IPS-20b (cell line): ENCODE measurements at regions not wholly inside any gene's neighbourhood (a gene's known extent, or its start where the extent isn't known, plus 50 kb on each side); places are given as distances from the start of the nearest gene placed in this dataset.

ENCODE experiments used
- H3K27ac ChIP-seq: one replicate; pipeline ENCODE4 v1.5.1; 2013; ENCODE audit warnings: low read length
- H3K27me3 ChIP-seq: 2 replicates; pipeline ENCODE4 v1.6.1; 2013; ENCODE audit warnings: mild to moderate bottlenecking, low read length, inconsistent platforms; ENCODE audit not compliant: insufficient read depth
- H3K36me3 ChIP-seq: 2 replicates; pipeline ENCODE4 v1.6.1; 2013; ENCODE audit warnings: low read depth, mild to moderate bottlenecking, inconsistent platforms, low read length, moderate library complexity; ENCODE audit not compliant: insufficient read depth
- H3K4me1 ChIP-seq: 2 replicates; pipeline ENCODE4 v1.6.1; 2013; ENCODE audit warnings: mild to moderate bottlenecking, control low read depth, inconsistent platforms, low read length, moderate library complexity; ENCODE audit not compliant: insufficient read depth
- H3K4me3 ChIP-seq: 2 replicates; pipeline ENCODE4 v1.5.1; 2013; ENCODE audit warnings: mild to moderate bottlenecking, low read length, inconsistent platforms
- H3K9ac ChIP-seq: 2 replicates; pipeline ENCODE4 v1.6.1; 2013; ENCODE audit warnings: low read depth, mild to moderate bottlenecking, inconsistent platforms, low read length, moderate library complexity
- H3K9me3 ChIP-seq: 2 replicates; pipeline ENCODE4 v1.6.1; 2013; ENCODE audit warnings: mild to moderate bottlenecking, low read depth, low read length, inconsistent platforms; ENCODE audit not compliant: insufficient read depth

DNA sequence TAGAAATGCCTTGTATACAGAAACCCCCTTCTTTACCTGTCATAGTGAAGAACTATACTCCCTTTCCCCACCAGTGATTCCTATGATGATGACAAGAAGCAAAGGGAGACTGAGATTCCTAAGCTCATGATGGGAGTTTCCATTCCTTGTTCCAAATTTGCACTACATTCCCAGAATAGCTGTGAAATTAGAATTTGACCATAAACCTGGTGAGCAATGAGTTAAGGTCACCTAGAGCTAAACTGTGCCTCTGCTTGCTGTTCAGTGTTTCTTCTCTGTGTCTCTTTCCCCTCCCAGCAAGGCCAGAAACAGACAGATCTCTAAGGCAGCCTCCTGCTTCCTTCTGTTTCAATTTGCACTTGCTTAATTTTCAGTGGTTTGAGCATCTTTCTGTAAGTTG lies 332.1 kb downstream of the PIK3R1 start:
- H3K36me3 ChIP-seq: no peaks in the 10 kb centered on the region
- H3K27ac ChIP-seq: no peak overlapping the region
- H3K4me3 ChIP-seq: no peak overlapping the region
- H3K4me1 ChIP-seq: no peaks in the 10 kb centered on the region
- no peaks in the 10 kb centered on the region for H3K9me3 ChIP-seq
- H3K27me3 ChIP-seq: no peaks in the 10 kb centered on the region
- no peak overlapping the region for H3K9ac ChIP-seq

DNA sequence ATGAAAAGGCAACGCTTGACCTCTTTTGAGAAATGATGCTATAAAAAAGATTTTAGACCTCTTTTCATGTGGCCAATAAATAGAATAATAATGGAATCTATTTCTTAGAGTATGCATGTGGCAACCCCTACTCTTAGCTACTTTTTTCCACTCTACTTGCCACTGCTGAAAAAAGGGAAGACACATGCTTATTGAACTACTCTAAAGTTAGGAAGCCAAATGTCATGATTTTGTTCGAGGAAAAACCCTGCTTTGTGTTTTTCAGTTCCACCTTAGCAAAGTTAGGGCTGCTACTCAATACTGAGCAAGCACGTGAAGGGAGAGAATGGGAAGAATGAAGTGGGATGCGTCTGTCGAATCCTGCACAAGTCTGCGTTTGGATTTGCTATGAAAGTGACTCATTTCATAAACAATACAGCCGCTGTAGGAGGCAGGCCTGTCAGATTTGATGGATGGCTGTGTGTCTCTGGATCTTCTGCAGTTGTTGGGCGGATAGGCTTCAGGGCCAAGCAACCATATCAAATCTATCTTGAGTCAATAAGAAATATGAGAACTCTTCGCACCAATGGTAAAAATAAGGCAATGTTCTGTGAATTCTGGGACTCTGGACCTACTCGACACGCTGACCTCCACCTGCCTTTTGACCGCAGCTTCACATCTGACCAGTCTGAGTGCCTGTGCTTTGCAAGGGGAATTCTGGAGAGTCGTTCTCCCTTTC lies 333.6 kb downstream of the PIK3R1 start:
- no peaks in the 10 kb centered on the region for H3K4me1 ChIP-seq
- no peaks in the 10 kb centered on the region for H3K27me3 ChIP-seq
- no peaks in the 10 kb centered on the region for H3K36me3 ChIP-seq
- no peak overlapping the region for H3K9ac ChIP-seq
- no peaks in the 10 kb centered on the region for H3K9me3 ChIP-seq
- no peak overlapping the region for H3K4me3 ChIP-seq
- no peak overlapping the region for H3K27ac ChIP-seq

DNA sequence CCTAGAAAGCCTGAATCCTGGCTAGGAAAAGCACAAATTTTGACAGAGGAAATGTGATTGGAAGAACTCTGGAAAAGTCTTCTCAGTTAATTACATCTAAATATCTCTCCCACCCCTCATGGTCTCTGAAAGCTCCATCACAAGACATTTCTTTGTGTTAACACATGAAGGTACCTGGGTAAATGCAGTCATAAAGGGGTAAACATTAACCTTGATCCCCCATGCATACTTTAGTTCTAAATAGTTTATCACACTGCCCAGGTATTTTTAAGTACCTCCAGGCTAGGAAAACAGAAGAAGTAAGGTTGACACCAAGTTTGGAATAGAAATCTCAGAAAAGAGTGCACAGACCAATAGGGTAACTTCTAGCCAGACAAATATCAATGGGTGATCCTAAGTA lies 334.5 kb downstream of the PIK3R1 start:
- H3K4me3 ChIP-seq: no peak overlapping the region
- H3K27me3 ChIP-seq: no peaks in the 10 kb centered on the region
- H3K27ac ChIP-seq: no peak overlapping the region
- H3K36me3 ChIP-seq: no peaks in the 10 kb centered on the region
- H3K4me1 ChIP-seq: no peaks in the 10 kb centered on the region
- H3K9ac ChIP-seq: no peak overlapping the region
- no peaks in the 10 kb centered on the region for H3K9me3 ChIP-seq

DNA sequence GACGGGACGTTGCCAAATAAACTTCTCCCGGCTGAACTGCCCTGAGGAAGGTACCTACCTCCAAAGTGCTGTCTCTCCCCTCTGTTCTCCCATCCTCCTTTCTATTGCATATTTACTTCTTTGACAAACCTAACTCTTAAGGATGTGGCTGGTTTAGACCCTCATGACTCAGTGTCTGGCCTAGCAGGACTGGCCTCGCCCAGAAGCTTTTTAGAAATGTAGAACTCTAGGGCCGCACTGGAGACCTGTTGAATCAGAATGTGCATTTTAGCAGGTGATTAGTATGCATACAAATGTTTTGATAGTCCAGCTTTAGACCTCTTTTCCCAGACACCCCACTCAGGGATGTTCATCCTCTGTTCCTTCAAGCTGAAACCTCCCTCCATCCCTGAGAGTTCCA lies 335.9 kb downstream of the PIK3R1 start:
- Histone ChIP-seq H3K4me3 (no peak overlapping the region), H3K27ac (no peak overlapping the region), H3K27me3 (no peaks in the 10 kb centered on the region), H3K9ac (no peak overlapping the region), H3K9me3 (no peaks in the 10 kb centered on the region), H3K36me3 (no peaks in the 10 kb centered on the region), H3K4me1 (no peaks in the 10 kb centered on the region; the same call in 1 of the 2 replicates)

DNA sequence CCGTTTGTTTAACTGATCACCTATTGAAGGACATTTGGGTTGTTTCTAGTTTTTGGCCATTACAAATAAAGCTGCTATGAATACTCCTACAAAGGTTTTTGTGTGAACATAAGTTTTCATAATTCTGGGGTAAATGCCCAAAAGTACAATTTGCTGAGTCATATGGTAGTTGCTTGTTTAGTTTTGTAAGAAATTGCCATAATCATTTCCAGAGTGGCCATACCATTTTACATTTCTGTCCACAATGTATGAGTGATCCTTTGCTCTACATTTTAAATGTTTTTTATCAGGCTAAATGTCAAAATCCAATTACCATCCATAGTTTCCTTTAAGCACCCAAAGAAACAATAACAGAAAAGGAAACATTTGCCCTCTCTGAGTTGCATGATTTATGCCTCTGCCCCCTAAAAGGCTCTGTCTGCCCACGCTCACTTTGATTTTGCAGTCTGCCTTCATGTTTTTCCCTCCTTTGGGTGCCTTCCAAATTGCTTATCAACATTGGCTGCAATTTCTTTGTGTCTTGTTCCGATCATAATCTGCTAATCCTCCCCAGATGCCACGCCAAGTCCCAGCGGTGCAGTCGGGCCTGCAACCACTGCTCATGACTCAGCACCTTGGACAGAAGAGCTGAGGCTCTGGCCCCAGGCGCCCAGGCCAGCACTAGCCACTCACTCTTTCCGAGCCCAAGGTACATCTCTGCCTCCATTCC lies 339.2 kb downstream of the PIK3R1 start:
- Histone ChIP-seq H3K36me3 (no peaks in the 10 kb centered on the region), H3K9ac (no peak overlapping the region), H3K9me3 (no peaks in the 10 kb centered on the region), H3K4me1 (no peaks in the 10 kb centered on the region; the same call in 1 of the 2 replicates), H3K4me3 (no peak overlapping the region), H3K27me3 (no peaks in the 10 kb centered on the region), H3K27ac (no peak overlapping the region)

DNA sequence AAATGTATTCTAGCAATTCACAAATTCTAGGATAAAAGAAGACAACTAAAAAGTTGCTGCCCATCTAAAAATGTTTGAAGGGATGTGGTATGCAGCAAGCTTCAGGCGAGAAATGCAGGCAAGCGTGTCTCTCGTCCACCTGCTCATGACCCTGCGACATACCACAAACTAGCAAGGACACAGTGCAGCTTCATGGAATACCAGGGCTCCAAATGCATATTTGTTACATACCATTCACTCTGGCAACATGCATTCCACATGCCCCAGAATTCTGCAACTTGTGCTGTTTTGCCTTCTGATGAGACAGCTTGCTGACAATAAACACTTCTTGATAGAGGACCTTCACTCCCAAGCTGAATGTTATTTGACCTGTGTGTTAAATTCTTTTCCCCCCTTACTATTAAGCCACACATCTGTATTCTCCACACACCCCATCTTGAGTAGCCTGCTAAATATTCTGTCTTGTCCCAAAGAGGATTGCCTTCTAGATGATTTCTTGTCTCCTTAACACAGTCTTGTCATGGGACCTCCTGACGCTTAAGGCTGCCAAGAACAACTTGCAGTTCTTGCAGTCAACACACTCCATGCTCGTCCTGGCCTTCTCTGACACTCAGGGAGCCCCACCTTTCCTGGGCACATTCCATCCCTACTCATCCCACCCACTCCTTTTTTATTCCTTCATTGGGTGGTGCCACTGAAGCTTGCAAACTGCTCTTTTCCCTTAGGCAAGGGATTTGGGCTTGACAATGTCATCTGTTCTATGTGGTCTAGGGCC lies 340.5 kb downstream of the PIK3R1 start:
- Histone ChIP-seq H3K36me3 (no peaks in the 10 kb centered on the region), H3K27ac (no peak overlapping the region), H3K4me3 (no peak overlapping the region), H3K4me1 (no peaks in the 10 kb centered on the region; the same call in 1 of the 2 replicates), H3K27me3 (no peaks in the 10 kb centered on the region), H3K9ac (no peak overlapping the region), H3K9me3 (no peaks in the 10 kb centered on the region)

DNA sequence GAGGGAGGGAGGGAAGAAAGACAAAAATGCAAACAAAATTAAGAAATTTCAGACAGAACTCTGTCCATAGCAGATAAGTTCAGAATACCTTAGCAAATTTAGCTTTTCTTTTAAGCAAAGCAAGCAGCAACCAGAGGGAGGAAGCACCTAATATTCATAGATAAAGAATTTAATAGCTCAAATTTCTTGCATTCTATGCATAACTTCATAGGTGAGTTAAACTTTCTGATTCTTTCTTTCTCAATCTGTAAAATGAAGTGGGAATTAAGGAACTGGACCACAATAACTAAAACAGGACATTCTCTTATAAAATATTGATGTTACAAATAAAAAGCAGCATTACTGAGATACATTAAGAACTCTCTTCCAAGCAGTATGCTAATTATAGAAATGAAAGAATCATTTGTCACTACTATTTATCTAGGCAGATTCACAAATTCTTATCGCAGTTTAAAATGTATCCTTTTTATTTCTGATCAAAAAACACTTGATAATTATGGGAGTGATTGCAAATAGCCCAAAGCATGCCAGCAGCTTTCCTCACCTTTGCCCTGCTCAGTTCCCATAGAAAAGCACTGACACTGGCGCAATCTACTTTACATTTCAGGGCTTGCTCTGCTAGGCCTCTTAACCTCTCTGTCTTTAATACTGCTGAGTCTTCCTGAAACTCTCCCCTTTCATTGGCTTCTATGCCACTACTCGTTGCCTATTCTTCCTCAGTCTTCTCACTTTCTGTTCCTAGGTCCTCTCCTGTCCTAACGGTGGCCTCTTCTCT lies 341.8 kb downstream of the PIK3R1 start:
- Histone ChIP-seq H3K4me3 (no peak overlapping the region), H3K9ac (no peak overlapping the region), H3K27me3 (no peaks in the 10 kb centered on the region), H3K27ac (no peak overlapping the region), H3K4me1 (no peaks in the 10 kb centered on the region; the same call in 1 of the 2 replicates), H3K9me3 (no peaks in the 10 kb centered on the region), H3K36me3 (no peaks in the 10 kb centered on the region)

DNA sequence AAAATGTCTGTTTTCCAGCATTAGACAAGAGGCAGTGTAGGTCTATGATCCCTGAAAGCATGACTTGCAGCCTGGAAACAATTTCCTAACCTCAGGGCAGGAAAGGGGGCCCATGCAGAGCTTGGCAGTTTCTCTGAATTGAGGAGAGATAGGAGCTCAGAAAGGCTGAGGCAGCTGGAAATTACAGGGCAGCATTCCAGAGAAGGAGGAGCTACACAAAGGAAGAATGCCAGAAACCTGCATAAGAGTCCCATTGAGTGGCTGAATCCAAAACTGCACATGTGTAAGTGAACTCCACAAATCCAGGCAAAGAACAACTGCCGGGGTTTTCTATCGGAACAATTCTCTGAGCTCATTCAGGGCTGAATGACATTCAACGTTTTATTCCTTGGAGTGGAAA lies 346.8 kb downstream of the PIK3R1 start:
- H3K9me3 ChIP-seq: no peaks in the 10 kb centered on the region
- no peak overlapping the region for H3K27ac ChIP-seq
- no peaks in the 10 kb centered on the region for H3K36me3 ChIP-seq
- no peak overlapping the region for H3K4me3 ChIP-seq
- no peak overlapping the region for H3K9ac ChIP-seq
- H3K27me3 ChIP-seq: no peaks in the 10 kb centered on the region
- no peaks in the 10 kb centered on the region for H3K4me1 ChIP-seq

DNA sequence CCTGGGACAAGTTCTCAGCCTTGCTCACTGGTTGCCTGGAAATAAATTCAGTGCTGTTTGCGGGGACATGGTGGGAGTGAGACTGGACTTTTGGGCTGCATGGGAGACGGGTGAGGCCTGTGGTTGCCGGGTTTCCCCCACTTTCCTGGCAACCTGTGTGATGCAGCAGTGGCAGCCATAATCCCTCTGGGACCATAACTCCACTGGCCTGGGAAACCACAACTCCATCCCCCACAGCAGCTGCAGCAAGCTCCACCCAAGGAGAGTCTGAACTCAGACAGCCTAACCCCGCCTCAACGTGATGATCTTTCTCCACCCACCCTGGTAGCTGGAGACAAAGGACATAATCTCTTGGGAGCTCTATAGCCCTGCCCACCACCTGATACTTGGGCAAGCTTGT lies 349.9 kb downstream of the PIK3R1 start:
- H3K4me1 ChIP-seq: no peaks in the 10 kb centered on the region
- no peak overlapping the region for H3K9ac ChIP-seq
- H3K27me3 ChIP-seq: no peaks in the 10 kb centered on the region
- H3K27ac ChIP-seq: no peak overlapping the region
- H3K4me3 ChIP-seq: no peak overlapping the region
- no peaks in the 10 kb centered on the region for H3K9me3 ChIP-seq
- H3K36me3 ChIP-seq: no peaks in the 10 kb centered on the region

DNA sequence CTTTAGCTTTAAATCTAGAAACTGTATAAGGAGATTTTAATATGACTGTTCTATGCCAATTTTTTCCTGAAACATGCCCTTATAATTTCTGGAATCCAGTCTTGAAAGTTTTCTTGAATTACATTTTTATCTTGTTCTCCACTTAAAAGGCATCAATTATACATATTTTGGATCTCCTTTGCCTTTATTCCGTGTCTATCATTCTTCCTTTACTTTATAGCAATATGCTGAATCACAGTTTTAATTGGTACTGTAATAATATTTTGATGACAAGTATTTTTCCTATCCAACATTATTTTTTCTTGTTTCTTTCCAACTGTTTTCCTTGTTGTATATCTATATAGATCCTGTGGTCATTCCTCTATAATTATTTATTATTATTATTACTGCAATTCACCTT lies 361.2 kb downstream of the PIK3R1 start:
- peaks cover 11% of the 10 kb centered on the region for H3K9me3 ChIP-seq
- no peak overlapping the region for H3K4me3 ChIP-seq
- H3K4me1 ChIP-seq: no peaks in the 10 kb centered on the region
- no peak overlapping the region for H3K9ac ChIP-seq
- H3K27ac ChIP-seq: no peak overlapping the region
- no peaks in the 10 kb centered on the region for H3K27me3 ChIP-seq
- H3K36me3 ChIP-seq: no peaks in the 10 kb centered on the region

DNA sequence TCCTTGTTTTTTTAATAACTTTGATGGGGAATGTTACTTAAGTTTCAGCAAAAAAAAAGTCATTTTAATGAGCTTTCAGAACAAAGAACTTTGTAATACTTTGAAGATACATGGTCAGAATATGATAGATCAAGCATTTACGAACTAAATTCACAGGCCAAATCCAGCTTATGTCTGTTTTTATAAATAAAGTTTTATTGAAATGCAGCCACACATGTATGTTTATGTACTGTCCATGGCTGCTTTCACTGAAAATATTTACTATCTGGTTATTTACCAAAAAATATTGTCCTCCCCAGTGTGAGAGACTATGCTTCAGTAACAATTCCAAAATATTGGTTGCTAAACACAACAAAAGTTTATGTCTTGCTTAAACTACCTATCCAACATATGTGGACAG lies 366.7 kb downstream of the PIK3R1 start:
- Histone ChIP-seq H3K27me3 (no peaks in the 10 kb centered on the region), H3K27ac (no peak overlapping the region), H3K36me3 (no peaks in the 10 kb centered on the region), H3K4me3 (no peak overlapping the region), H3K9ac (no peak overlapping the region), H3K4me1 (no peaks in the 10 kb centered on the region), H3K9me3 (0 out of 2 replicates have a peak, but pooled peaks cover under 1% of the 10 kb centered on the region)
